ENCODE measurements at regions not wholly inside any gene's neighbourhood (a gene's known extent, or its start where the extent isn't known, plus 50 kb on each side); places are given as distances from the start of the nearest gene placed in this dataset.
"Not testable (repeated sequence)": the region's sequence is repeated elsewhere in the genome, so short reads cannot be mapped to it uniquely, and the experiment has no call there.

DNA sequence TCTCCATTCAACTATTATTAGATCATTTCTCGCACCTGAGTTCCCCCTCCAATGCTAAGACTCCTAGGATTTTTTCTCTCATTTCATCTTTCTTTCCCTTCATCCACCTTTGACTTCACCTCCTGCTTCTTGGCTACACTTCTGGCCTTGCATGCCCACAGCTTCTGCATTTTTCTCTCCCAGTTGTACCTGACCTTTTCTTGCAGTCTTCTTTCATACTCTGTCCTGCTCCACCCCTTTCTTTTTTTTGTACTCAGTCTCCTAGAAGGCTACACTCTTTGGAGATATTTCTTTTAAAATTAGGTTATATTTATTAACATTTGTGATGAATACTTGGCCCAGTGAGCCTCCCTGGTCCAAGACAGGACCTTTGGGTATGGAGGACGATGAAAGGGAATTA is 190.4 kb downstream of the DEPDC1B start:
- DNase-seq, result no peak
- H3K4me3 Mint-ChIP-seq, result no peak overlapping the region
- H3K36me3 Mint-ChIP-seq (ENCODE audit: insufficient read depth in 2 of 2), result no peaks in the 10 kb centered on the region
- H3K27me3 Mint-ChIP-seq (ENCODE audit: low read depth), result no peaks in the 10 kb centered on the region
- no peaks in the 10 kb centered on the region for H3K4me1 Mint-ChIP-seq (ENCODE audit: low read depth)
- no peak overlapping the region for H3K27ac Mint-ChIP-seq
- no peak for ATAC-seq (replicated peaks in 1 of 2)
- H3K9me3 Mint-ChIP-seq, result no peaks in the 10 kb centered on the region

DNA sequence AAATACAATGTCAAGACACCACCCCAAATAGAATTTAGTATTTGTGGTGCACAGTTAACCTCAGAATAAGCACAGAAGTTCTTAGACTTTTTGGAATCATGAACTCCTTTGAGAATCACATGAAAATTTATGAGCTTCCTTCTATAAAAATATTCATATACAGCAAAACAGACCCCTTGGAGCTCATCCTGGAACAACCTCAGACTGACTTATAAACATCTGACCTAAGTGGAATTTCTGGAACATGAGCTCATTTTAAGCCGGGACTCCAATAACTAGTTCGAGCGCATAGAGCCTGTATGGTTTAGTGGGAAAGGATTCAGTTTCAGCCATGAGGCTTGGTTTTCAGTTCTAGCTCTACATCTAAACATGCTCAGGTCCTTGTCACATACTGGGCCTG is 192.3 kb downstream of the DEPDC1B start:
- Mint-ChIP-seq H3K27me3 (ENCODE audit: low read depth) (no peaks in the 10 kb centered on the region), H3K27ac (no peak overlapping the region), H3K9me3 (no peaks in the 10 kb centered on the region)

DNA sequence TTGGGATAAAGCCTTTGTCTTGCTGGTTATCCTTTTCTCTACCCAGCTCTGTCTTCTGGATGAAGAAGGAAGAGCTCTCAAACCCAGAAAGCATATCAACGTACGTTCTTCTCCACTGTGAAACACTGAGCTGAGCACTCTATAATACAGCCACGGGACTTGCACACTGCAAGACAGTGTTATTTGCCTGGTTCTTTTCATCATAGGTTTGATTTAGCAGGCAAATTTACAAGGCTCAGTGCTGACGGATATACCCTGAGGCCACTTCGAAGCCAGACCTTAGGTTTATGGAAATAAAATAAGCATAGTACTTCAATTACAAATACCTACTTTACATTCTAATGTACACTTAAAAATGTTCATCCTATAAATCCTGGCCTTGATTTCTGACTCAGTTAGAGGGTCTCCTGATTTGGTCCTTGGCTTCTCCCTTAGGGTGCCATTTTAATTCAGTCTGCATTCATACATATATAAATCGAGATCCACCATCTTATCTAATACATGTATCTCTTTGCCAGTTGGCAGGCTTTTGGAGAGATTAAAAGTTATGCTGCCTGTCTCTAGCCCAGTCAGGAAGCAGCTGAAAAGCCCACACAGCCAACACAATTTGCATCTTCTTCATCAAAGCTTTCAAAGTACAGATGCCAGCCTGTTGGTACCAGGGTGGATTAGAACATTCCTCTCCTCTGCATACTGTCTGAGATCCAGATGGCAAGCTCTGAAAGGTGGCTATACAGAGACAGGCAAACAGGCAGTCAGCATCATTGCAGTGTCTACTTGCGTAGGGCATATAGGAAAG is 194.4 kb downstream of the DEPDC1B start:
- no peaks in the 10 kb centered on the region for H3K4me1 Mint-ChIP-seq (ENCODE audit: low read depth)
- H3K36me3 Mint-ChIP-seq (ENCODE audit: insufficient read depth in 2 of 2), result no peaks in the 10 kb centered on the region
- H3K27me3 Mint-ChIP-seq (ENCODE audit: low read depth), result no peaks in the 10 kb centered on the region
- H3K27ac Mint-ChIP-seq, result no peak overlapping the region
- DNase-seq (no peak), ATAC-seq (replicated peaks in 1 of 2) (no peak)
- no peaks in the 10 kb centered on the region for H3K9me3 Mint-ChIP-seq
- no peak overlapping the region for H3K4me3 Mint-ChIP-seq

More for the DNA sequence above, 192.3 kb downstream of the DEPDC1B start:
- DNase-seq (no peak), ATAC-seq (replicated peaks in 1 of 2) (no peak)
- H3K36me3 Mint-ChIP-seq (ENCODE audit: insufficient read depth in 2 of 2), result no peaks in the 10 kb centered on the region
- H3K4me1 Mint-ChIP-seq (ENCODE audit: low read depth), result no peaks in the 10 kb centered on the region
- no peak overlapping the region for H3K4me3 Mint-ChIP-seq

DNA sequence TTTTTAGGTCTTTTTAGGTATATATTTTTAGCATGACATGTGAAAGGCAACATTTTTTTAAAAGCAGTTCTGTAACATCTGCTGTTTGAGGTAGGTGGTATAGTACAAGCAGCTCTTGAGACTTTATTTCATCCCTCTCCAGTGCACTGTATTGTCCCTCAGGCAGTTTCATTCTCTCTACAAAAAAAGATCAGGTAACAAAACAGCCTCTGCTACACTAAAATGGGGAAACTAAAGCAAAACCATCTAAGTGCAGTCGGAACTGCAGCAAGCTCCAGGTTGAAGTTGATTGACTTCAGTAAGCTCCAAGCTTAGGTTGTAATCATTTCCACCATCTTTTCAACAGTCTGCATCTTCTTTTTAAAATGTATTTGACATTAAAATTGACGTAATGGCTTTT is 195.6 kb downstream of the DEPDC1B start:
- H3K4me3 Mint-ChIP-seq, result no peak overlapping the region
- H3K36me3 Mint-ChIP-seq (ENCODE audit: insufficient read depth in 2 of 2), result no peaks in the 10 kb centered on the region
- no peak overlapping the region for H3K27ac Mint-ChIP-seq
- no peaks in the 10 kb centered on the region for H3K27me3 Mint-ChIP-seq (ENCODE audit: low read depth)
- no peaks in the 10 kb centered on the region for H3K9me3 Mint-ChIP-seq
- no peak for ATAC-seq (replicated peaks in 1 of 2)
- no peaks in the 10 kb centered on the region for H3K4me1 Mint-ChIP-seq (ENCODE audit: low read depth)
- no peak for DNase-seq

DNA sequence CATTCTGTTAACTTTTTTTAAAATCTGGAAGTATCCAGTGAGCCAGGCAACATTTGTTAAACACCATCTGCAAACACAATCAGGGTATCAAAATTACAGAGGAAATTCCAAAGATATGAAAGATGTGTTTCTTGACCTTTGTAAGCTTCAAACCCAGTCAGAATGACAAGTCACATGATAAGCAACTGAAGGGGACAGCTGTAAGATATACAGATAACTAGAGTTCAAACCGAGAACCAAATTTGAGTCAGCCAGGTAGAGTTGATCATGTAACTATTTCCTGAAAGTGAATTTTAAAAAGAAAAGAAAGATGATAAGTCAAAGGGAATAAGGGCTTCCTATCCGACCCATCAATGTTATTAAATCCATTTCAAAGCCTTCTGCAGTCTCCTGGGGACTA is 196.2 kb downstream of the DEPDC1B start:
- Mint-ChIP-seq H3K4me1 (ENCODE audit: low read depth) (no peaks in the 10 kb centered on the region), H3K9me3 (no peaks in the 10 kb centered on the region), H3K36me3 (ENCODE audit: insufficient read depth in 2 of 2) (no peaks in the 10 kb centered on the region), H3K27ac (no peak overlapping the region), H3K4me3 (no peak overlapping the region), H3K27me3 (ENCODE audit: low read depth) (no peaks in the 10 kb centered on the region)
- DNase-seq (no peak), ATAC-seq (replicated peaks in 1 of 2) (no peak)

DNA sequence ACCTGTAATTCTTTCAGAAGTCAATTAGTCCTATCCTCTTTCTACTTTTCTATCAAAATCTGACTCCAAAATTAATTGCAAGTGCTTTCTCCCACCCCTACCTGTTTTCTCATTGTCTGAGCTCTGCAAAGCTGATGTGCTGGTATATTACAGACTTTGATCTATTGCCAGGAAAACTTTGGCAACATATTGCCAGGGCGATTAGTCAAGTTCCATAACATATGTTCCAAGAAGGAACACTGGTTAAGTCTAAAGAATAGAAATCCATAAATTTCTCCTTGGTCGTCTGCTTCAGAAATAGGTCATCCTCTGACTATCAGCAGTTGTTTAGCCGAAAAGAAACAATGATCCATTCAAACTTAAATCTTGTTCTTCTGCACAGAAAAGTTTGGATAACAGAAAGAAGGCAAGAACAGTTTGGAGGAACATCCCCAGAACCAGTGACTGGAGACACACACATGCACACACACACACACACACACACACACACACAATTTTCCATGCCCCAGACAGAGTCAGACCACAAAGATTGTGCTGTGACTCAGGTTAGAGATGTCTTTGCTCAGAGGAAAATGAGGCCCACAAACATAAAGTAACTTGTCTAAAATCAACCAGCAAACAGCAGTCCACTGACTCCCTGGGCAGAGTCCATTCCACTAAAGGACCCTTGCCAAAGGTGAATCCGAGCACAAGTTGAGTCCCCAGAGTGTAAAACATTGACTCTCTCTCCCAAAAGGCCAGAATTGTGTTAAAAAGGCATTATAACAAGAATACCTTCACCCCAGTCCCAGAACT is 202.1 kb downstream of the DEPDC1B start:
- Mint-ChIP-seq H3K9me3 (peaks cover 0 to 2% of the 10 kb centered on the region in 2 donors), H3K27ac (no peak overlapping the region), H3K4me3 (no peak overlapping the region), H3K36me3 (ENCODE audit: insufficient read depth in 2 of 2) (no peaks in the 10 kb centered on the region), H3K27me3 (ENCODE audit: low read depth) (no peaks in the 10 kb centered on the region), H3K4me1 (ENCODE audit: low read depth) (no peaks in the 10 kb centered on the region)
- ATAC-seq (replicated peaks in 1 of 2), result no peak
- DNase-seq, result no peak

DNA sequence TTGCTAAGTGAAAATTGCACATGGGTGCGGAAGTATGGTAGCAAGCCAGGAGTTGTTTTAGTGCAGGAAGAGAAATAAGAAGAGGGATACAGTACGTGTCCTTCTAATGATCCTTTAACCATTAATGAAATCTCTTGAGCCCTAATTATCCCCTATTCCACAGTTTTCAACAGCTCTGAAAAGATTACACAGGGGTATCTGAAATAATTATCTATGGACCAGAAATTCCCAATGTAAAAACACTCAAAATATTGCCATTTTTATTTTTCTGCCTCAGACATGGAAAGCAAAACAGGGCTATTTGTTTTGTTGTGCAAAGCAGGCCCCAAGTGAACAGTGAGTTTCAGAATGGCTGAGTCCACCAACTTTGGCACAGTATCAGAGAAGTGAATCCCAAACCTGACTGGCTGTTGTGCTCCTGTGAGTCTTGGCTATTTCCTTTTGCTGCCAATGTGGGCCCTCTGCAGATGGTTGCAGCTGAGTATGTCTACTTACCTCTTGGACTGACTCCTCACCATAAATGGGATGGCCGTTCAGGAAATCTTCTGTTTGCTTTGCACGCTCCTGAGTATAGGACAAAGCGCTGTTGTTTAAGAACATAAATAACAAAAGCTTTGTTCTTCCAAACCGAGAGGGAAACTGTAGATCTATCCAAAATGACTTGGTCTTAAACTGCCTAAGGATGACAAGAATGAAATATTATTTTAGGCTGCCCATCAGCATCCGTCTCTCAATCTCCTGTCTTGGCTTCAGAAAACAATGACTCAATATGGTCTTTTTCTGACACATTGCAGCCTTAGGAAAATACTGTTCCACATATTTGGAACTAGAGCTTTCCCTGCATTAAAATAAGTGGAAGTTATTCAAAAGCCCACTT is 204.1 kb downstream of the DEPDC1B start:
- no peaks in the 10 kb centered on the region for H3K4me1 Mint-ChIP-seq (ENCODE audit: low read depth)
- peaks cover 0 to 3% of the 10 kb centered on the region in 2 donors for H3K9me3 Mint-ChIP-seq
- no peak overlapping the region for H3K4me3 Mint-ChIP-seq
- H3K36me3 Mint-ChIP-seq (ENCODE audit: insufficient read depth in 2 of 2), result no peaks in the 10 kb centered on the region
- H3K27me3 Mint-ChIP-seq (ENCODE audit: low read depth), result no peaks in the 10 kb centered on the region
- no peak overlapping the region for H3K27ac Mint-ChIP-seq
- DNase-seq, result no peak
- no peak for ATAC-seq (replicated peaks in 1 of 2)

DNA sequence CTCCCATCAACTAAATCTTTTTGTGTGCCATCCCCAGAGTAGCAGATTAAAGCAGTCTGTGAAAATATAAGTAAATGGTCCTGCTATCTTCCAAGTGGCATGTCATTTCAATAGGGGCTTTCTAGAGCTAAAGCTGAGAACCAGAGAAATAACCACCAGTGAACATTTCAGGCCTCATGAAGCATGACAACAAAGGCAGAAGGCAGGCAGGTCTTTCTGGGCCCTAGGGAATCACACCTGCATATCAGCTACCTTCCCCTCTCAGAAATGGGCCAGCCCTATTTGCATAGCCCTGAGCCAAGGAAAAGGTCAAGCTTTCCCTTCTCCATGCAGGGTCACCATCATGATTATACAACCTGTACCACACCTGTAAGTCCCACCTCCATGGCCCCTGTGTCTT is 205.3 kb downstream of the DEPDC1B start:
- no peaks in the 10 kb centered on the region for H3K27me3 Mint-ChIP-seq (ENCODE audit: low read depth)
- peaks cover 0 to 3% of the 10 kb centered on the region in 2 donors for H3K9me3 Mint-ChIP-seq
- DNase-seq (no peak), ATAC-seq (replicated peaks in 1 of 2) (no peak)
- no peaks in the 10 kb centered on the region for H3K36me3 Mint-ChIP-seq (ENCODE audit: insufficient read depth in 2 of 2)
- no peak overlapping the region for H3K27ac Mint-ChIP-seq
- H3K4me3 Mint-ChIP-seq, result no peak overlapping the region
- no peaks in the 10 kb centered on the region for H3K4me1 Mint-ChIP-seq (ENCODE audit: low read depth)

DNA sequence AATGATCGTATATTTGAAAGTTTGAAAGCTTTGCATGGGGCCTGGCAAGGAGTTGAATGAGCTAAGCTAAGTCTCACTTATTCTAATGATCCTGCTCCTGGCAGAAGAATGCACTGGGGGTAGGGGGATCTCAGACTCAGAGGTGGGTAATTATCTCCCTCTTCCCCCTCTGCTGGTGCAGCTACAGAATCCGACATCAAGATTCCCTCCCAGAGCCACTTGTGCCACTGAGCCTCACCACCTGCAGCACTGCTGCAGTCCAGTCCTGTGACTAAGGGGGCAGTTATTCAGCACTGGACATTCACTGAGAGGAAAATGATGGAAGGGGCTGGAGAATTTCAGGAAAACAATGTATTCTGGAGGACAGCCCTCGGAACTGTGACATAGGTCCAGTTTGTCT is 205.8 kb downstream of the DEPDC1B start:
- Mint-ChIP-seq H3K36me3 (ENCODE audit: insufficient read depth in 2 of 2) (no peaks in the 10 kb centered on the region), H3K4me3 (no peak overlapping the region), H3K4me1 (ENCODE audit: low read depth) (no peaks in the 10 kb centered on the region), H3K27me3 (ENCODE audit: low read depth) (no peaks in the 10 kb centered on the region), H3K9me3 (peaks cover 0 to 3% of the 10 kb centered on the region in 2 donors), H3K27ac (no peak overlapping the region)
- ATAC-seq (replicated peaks in 1 of 2) (no peak), DNase-seq (no peak)

DNA sequence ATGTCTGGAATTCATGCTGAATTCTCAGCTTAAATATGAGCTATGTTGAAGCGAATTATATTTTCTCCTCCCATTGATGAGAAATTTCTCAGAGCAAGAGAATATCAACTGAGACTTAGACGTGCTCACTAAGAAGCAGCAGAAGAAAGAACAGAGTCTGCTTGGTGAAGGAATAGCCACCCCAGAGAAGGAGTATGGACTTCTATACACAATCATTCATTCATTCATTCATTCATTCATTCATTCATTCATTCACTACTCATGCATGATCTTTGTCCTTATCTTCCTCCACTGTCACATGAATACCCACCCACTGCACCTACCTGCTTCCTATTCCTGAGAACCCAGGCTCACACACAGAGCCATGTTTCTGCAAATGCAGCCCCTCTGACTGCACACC is 206.6 kb downstream of the DEPDC1B start:
- H3K4me1 Mint-ChIP-seq (ENCODE audit: low read depth), result no peaks in the 10 kb centered on the region
- H3K27ac Mint-ChIP-seq, result no peak overlapping the region
- no peak overlapping the region for H3K4me3 Mint-ChIP-seq
- no peaks in the 10 kb centered on the region for H3K36me3 Mint-ChIP-seq (ENCODE audit: insufficient read depth in 2 of 2)
- peaks cover 0 to 3% of the 10 kb centered on the region in 2 donors for H3K9me3 Mint-ChIP-seq
- H3K27me3 Mint-ChIP-seq (ENCODE audit: low read depth), result no peaks in the 10 kb centered on the region
- DNase-seq, result no peak
- no peak for ATAC-seq (replicated peaks in 1 of 2)

DNA sequence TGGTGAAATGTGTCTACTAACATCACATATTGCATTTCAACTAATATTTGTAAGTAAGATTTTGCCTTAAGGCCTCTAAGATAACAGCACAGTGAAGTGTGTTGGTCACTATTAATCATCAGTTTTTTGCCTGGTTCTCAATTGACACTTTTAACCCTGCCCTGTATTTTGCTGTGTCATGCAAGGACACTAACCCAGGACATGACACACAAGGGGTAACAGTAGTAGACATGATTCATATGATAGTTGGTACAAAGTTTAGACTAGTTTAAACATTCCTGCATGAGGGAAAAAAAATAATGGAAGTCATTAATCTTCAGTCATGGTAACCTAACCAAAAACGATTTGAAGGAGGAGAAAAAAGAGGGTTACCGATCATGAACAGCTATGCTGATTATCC is 207.0 kb downstream of the DEPDC1B start:
- no peaks in the 10 kb centered on the region for H3K27me3 Mint-ChIP-seq (ENCODE audit: low read depth)
- no peaks in the 10 kb centered on the region for H3K36me3 Mint-ChIP-seq (ENCODE audit: insufficient read depth in 2 of 2)
- H3K4me3 Mint-ChIP-seq, result no peak overlapping the region
- H3K9me3 Mint-ChIP-seq, result peaks cover 0 to 3% of the 10 kb centered on the region in 2 donors
- no peaks in the 10 kb centered on the region for H3K4me1 Mint-ChIP-seq (ENCODE audit: low read depth)
- no peak overlapping the region for H3K27ac Mint-ChIP-seq
- DNase-seq (no peak), ATAC-seq (replicated peaks in 1 of 2) (no peak)

DNA sequence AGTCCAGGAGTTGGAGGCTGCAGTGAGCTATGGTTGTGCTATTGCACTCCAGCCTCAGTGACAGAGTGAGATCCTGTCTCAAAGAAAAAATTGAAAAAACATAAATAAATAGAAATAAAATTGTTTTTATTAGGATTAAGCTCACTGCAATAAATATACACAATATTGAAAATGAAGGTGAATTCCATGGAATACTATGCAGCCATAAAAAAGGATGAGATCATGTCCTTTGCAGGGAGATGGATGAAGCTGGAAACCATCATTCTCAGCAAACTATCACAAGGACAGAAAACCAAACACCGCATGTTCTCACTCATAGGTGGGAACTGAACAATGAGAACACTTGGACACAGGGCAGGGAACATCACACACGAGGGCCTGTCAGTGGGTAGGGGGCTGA is 207.6 kb downstream of the DEPDC1B start:
- H3K27ac Mint-ChIP-seq; H3K9me3 Mint-ChIP-seq; H3K36me3 Mint-ChIP-seq (ENCODE audit: insufficient read depth in 2 of 2); H3K4me3 Mint-ChIP-seq; H3K4me1 Mint-ChIP-seq (ENCODE audit: low read depth); ATAC-seq (replicated peaks in 1 of 2); DNase-seq; H3K27me3 Mint-ChIP-seq (ENCODE audit: low read depth): not testable (repeated sequence)

DNA sequence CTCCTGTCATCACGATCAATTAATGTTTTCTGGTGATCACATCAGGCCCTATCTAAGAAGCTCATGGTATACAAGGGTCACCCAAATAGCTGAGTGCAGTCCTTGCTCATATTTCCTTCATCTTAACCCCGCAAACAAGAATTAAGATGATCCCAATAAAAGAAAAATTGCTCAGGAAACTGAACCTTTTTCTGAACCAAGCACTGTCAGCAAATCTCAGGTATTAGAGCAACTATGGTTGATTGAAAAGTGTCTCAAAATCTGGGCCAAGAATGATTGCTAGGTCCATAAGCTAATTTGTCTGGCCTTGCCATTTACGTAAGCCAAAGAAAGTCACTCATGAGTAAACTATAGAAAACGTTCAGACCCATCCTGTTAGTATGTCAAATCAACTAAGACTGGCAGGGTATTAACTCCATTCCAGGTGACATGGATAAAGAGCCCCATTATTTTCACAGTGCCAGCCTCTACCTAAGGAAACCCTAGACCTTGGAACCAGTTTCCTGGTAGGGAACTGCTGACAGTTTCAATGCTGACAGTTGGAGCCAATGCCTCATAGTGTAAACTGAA is 209.3 kb downstream of the DEPDC1B start:
- H3K36me3 Mint-ChIP-seq (ENCODE audit: insufficient read depth in 2 of 2), result no peaks in the 10 kb centered on the region
- ATAC-seq (replicated peaks in 1 of 2), result no peak

More for the DNA sequence above, 209.3 kb downstream of the DEPDC1B start:
- H3K9me3 Mint-ChIP-seq, result peaks cover 0 to 3% of the 10 kb centered on the region in 2 donors
- DNase-seq, result no peak
- no peak overlapping the region for H3K4me3 Mint-ChIP-seq
- no peaks in the 10 kb centered on the region for H3K4me1 Mint-ChIP-seq (ENCODE audit: low read depth)
- H3K27me3 Mint-ChIP-seq (ENCODE audit: low read depth), result no peaks in the 10 kb centered on the region
- no peak overlapping the region for H3K27ac Mint-ChIP-seq

All from activated T-cell treated with anti-CD3 and anti-CD28 coated beads, Interleukin-2, amount 50 U/mL, for 72 hours (primary cell).